ENCODE measurements at regions not wholly inside any gene's neighbourhood (a gene's known extent, or its start where the extent isn't known, plus 50 kb on each side); places are given as distances from the start of the nearest gene placed in this dataset.

- Histone ChIP-seq H3K4me1 (ENCODE audit: control insufficient read depth in 2 of 2, insufficient read depth in 1 of 2, low read depth in 1 of 2, low read length in 2 of 2) (no peaks in the 10 kb centered on the region), H3K79me1 (ENCODE audit: low read depth, low read length) (no peaks in the 10 kb centered on the region), H2BK5ac (ENCODE audit: low read length) (no peak overlapping the region), H3K9ac (ENCODE audit: low read depth, low read length, poor library complexity) (no peak overlapping the region), H2BK120ac (ENCODE audit: low read depth, low read length) (no peak overlapping the region), H3K27ac (replicated peaks; ENCODE audit: low read length) (no peak overlapping the region), H3K18ac (ENCODE audit: low read length) (no peak overlapping the region), H4K91ac (ENCODE audit: low read depth, low read length, poor library complexity) (no peak overlapping the region), H2AK5ac (ENCODE audit: low read depth, low read length) (no peak overlapping the region), H2AFZ (ENCODE audit: low read length) (no peak overlapping the region), H3K4me3 (ENCODE audit: low read length in 2 of 2) (no peak overlapping the region), H3K14ac (ENCODE audit: low read length) (no peak overlapping the region), H3K4me2 (ENCODE audit: insufficient read depth, low read length, poor library complexity, severe bottlenecking) (no peak overlapping the region), H4K8ac (ENCODE audit: low read depth, low read length) (no peak overlapping the region), H2BK15ac (ENCODE audit: low read length) (no peak overlapping the region), H3K9me3 (replicated peaks in 1 of 2; ENCODE audit: control insufficient read depth in 2 of 2, insufficient read depth in 1 of 2, low read depth in 1 of 2, low read length in 2 of 2) (no peaks in the 10 kb centered on the region), H3K23ac (ENCODE audit: low read depth, low read length, poor library complexity) (no peak overlapping the region), H2BK12ac (ENCODE audit: low read length) (no peak overlapping the region), H3K36me3 (replicated peaks in 1 of 2; ENCODE audit: control insufficient read depth in 2 of 2, insufficient read depth in 2 of 2, low read length in 2 of 2) (no peaks in the 10 kb centered on the region), H3K4ac (ENCODE audit: low read length) (no peak overlapping the region), H3K27me3 (ENCODE audit: control insufficient read depth in 3 of 3, insufficient read depth in 3 of 3, low read depth in 1 of 3, low read length in 3 of 3) (no peaks in the 10 kb centered on the region)
- no CpG with 5 or more reads among the region's 2 CpGs for WGBS, 2 donors (ENCODE audit: extremely low coverage in 2 of 2, insufficient read length in 2 of 2, insufficient replicate concordance in 1 of 2)
- DNase-seq (ENCODE audit: low spot score) = no peak
Observed at GRCh38 chr18:24545651-24546050, 85.2 kb downstream of the HRH4 start.

GRCh38 chr18:24546307-24546706 lies 85.9 kb downstream of the HRH4 start:
- H2AFZ ChIP-seq (ENCODE audit: low read length) = no peak overlapping the region
- H4K91ac ChIP-seq (ENCODE audit: low read depth, low read length, poor library complexity) = no peak overlapping the region
- no peak overlapping the region for H2AK5ac ChIP-seq (ENCODE audit: low read depth, low read length)
- no peak overlapping the region for H2BK12ac ChIP-seq (ENCODE audit: low read length)
- no peaks in the 10 kb centered on the region for H3K9me3 ChIP-seq (replicated peaks in 1 of 2; ENCODE audit: control insufficient read depth in 2 of 2, insufficient read depth in 1 of 2, low read depth in 1 of 2, low read length in 2 of 2)
- no peak overlapping the region for H3K27ac ChIP-seq (replicated peaks; ENCODE audit: low read length)
- DNase-seq (ENCODE audit: low spot score) = no peak
- H2BK5ac ChIP-seq (ENCODE audit: low read length) = no peak overlapping the region
- H3K27me3 ChIP-seq (ENCODE audit: control insufficient read depth in 3 of 3, insufficient read depth in 3 of 3, low read depth in 1 of 3, low read length in 3 of 3) = no peaks in the 10 kb centered on the region
- no CpG with 5 or more reads among the region's 4 CpGs for WGBS, 2 donors (ENCODE audit: extremely low coverage in 2 of 2, insufficient read length in 2 of 2, insufficient replicate concordance in 1 of 2)
- no peak overlapping the region for H3K4ac ChIP-seq (ENCODE audit: low read length)
- no peak overlapping the region for H3K9ac ChIP-seq (ENCODE audit: low read depth, low read length, poor library complexity)
- no peak overlapping the region for H3K14ac ChIP-seq (ENCODE audit: low read length)
- no peak overlapping the region for H2BK120ac ChIP-seq (ENCODE audit: low read depth, low read length)
- H3K4me2 ChIP-seq (ENCODE audit: insufficient read depth, low read length, poor library complexity, severe bottlenecking) = no peak overlapping the region
- H3K4me3 ChIP-seq (ENCODE audit: low read length in 2 of 2) = no peak overlapping the region
- no peak overlapping the region for H4K8ac ChIP-seq (ENCODE audit: low read depth, low read length)
- H3K79me1 ChIP-seq (ENCODE audit: low read depth, low read length) = no peaks in the 10 kb centered on the region
- H3K23ac ChIP-seq (ENCODE audit: low read depth, low read length, poor library complexity) = no peak overlapping the region
- no peaks in the 10 kb centered on the region for H3K36me3 ChIP-seq (replicated peaks in 1 of 2; ENCODE audit: control insufficient read depth in 2 of 2, insufficient read depth in 2 of 2, low read length in 2 of 2)
- H2BK15ac ChIP-seq (ENCODE audit: low read length) = no peak overlapping the region
- H3K18ac ChIP-seq (ENCODE audit: low read length) = no peak overlapping the region
- H3K4me1 ChIP-seq (ENCODE audit: control insufficient read depth in 2 of 2, insufficient read depth in 1 of 2, low read depth in 1 of 2, low read length in 2 of 2) = no peaks in the 10 kb centered on the region

GRCh38 chr18:24548583-24548982 lies 88.1 kb downstream of the HRH4 start:
- Histone ChIP-seq H3K14ac (ENCODE audit: low read length) (no peak overlapping the region), H2BK120ac (ENCODE audit: low read depth, low read length) (no peak overlapping the region), H3K4ac (ENCODE audit: low read length) (no peak overlapping the region), H3K18ac (ENCODE audit: low read length) (no peak overlapping the region), H3K27me3 (ENCODE audit: control insufficient read depth in 3 of 3, insufficient read depth in 3 of 3, low read depth in 1 of 3, low read length in 3 of 3) (peaks cover 0 to 2% (median 0%) of the 10 kb centered on the region in 3 experiments), H2BK15ac (ENCODE audit: low read length) (no peak overlapping the region), H4K91ac (ENCODE audit: low read depth, low read length, poor library complexity) (no peak overlapping the region), H3K4me2 (ENCODE audit: insufficient read depth, low read length, poor library complexity, severe bottlenecking) (no peak overlapping the region), H3K23ac (ENCODE audit: low read depth, low read length, poor library complexity) (no peak overlapping the region), H3K9ac (ENCODE audit: low read depth, low read length, poor library complexity) (no peak overlapping the region), H2AFZ (ENCODE audit: low read length) (no peak overlapping the region), H3K4me3 (ENCODE audit: low read length in 2 of 2) (no peak overlapping the region), H3K4me1 (ENCODE audit: control insufficient read depth in 2 of 2, insufficient read depth in 1 of 2, low read depth in 1 of 2, low read length in 2 of 2) (peaks cover 0 to 3% of the 10 kb centered on the region in 2 donors), H2BK12ac (ENCODE audit: low read length) (no peak overlapping the region), H3K36me3 (replicated peaks in 1 of 2; ENCODE audit: control insufficient read depth in 2 of 2, insufficient read depth in 2 of 2, low read length in 2 of 2) (no peaks in the 10 kb centered on the region), H3K9me3 (replicated peaks in 1 of 2; ENCODE audit: control insufficient read depth in 2 of 2, insufficient read depth in 1 of 2, low read depth in 1 of 2, low read length in 2 of 2) (no peaks in the 10 kb centered on the region), H2AK5ac (ENCODE audit: low read depth, low read length) (no peak overlapping the region), H4K8ac (ENCODE audit: low read depth, low read length) (no peak overlapping the region), H3K79me1 (ENCODE audit: low read depth, low read length) (no peaks in the 10 kb centered on the region), H3K27ac (replicated peaks; ENCODE audit: low read length) (no peak overlapping the region), H2BK5ac (ENCODE audit: low read length) (no peak overlapping the region)
- WGBS, 2 donors (ENCODE audit: extremely low coverage in 2 of 2, insufficient read length in 2 of 2, insufficient replicate concordance in 1 of 2) = no CpG with 5 or more reads among the region's 4 CpGs
- no peak for DNase-seq (ENCODE audit: low spot score)

GRCh38 chr18:24552218-24552617 lies 91.8 kb downstream of the HRH4 start:
- DNase-seq (ENCODE audit: low spot score) = no peak
- Histone ChIP-seq H3K27ac (replicated peaks; ENCODE audit: low read length) (no peak overlapping the region), H2BK120ac (ENCODE audit: low read depth, low read length) (no peak overlapping the region)

More at GRCh38 chr18:24552218-24552617, 91.8 kb downstream of the HRH4 start:
- Histone ChIP-seq H3K9me3 (replicated peaks in 1 of 2; ENCODE audit: control insufficient read depth in 2 of 2, insufficient read depth in 1 of 2, low read depth in 1 of 2, low read length in 2 of 2) (no peaks in the 10 kb centered on the region), H3K4me1 (ENCODE audit: control insufficient read depth in 2 of 2, insufficient read depth in 1 of 2, low read depth in 1 of 2, low read length in 2 of 2) (peaks cover 0 to 5% of the 10 kb centered on the region in 2 donors), H3K4me3 (ENCODE audit: low read length in 2 of 2) (no peak overlapping the region), H2AFZ (ENCODE audit: low read length) (no peak overlapping the region), H3K4ac (ENCODE audit: low read length) (no peak overlapping the region), H4K8ac (ENCODE audit: low read depth, low read length) (no peak overlapping the region), H3K4me2 (ENCODE audit: insufficient read depth, low read length, poor library complexity, severe bottlenecking) (no peak overlapping the region), H3K23ac (ENCODE audit: low read depth, low read length, poor library complexity) (no peak overlapping the region), H3K79me1 (ENCODE audit: low read depth, low read length) (no peaks in the 10 kb centered on the region), H3K36me3 (replicated peaks in 1 of 2; ENCODE audit: control insufficient read depth in 2 of 2, insufficient read depth in 2 of 2, low read length in 2 of 2) (no peaks in the 10 kb centered on the region), H3K27me3 (ENCODE audit: control insufficient read depth in 3 of 3, insufficient read depth in 3 of 3, low read depth in 1 of 3, low read length in 3 of 3) (peaks cover 0 to 2% (median 0%) of the 10 kb centered on the region in 3 experiments), H2BK12ac (ENCODE audit: low read length) (no peak overlapping the region), H2AK5ac (ENCODE audit: low read depth, low read length) (no peak overlapping the region), H4K91ac (ENCODE audit: low read depth, low read length, poor library complexity) (no peak overlapping the region), H3K18ac (ENCODE audit: low read length) (peak overlapping the region; percentile 23), H3K14ac (ENCODE audit: low read length) (no peak overlapping the region), H2BK5ac (ENCODE audit: low read length) (no peak overlapping the region), H3K9ac (ENCODE audit: low read depth, low read length, poor library complexity) (no peak overlapping the region), H2BK15ac (ENCODE audit: low read length) (no peak overlapping the region)
- WGBS, 2 donors (ENCODE audit: extremely low coverage in 2 of 2, insufficient read length in 2 of 2, insufficient replicate concordance in 1 of 2) = no CpG with 5 or more reads among the region's 4 CpGs
